ENCODE measurements at regions not wholly inside any gene's neighbourhood (a gene's known extent, or its start where the extent isn't known, plus 50 kb on each side); places are given as distances from the start of the nearest gene placed in this dataset.

- H3K27me3 ChIP-seq (ENCODE audit: control insufficient read depth, extremely low read depth, insufficient read depth, low read length) = no peaks in the 10 kb centered on the region
- no peaks in the 10 kb centered on the region for H4K20me1 ChIP-seq (ENCODE audit: control insufficient read depth, extremely low read depth, insufficient read depth, low read length)
- H3K36me3 ChIP-seq (ENCODE audit: control insufficient read depth in 2 of 2, extremely low read depth in 1 of 2, insufficient read depth in 2 of 2, low read length in 2 of 2) = no peaks in the 10 kb centered on the region
- DNase-seq (ENCODE audit: low read depth, low spot score) (no peak), FAIRE-seq (no peak)
- no peak overlapping the region for H3K9ac ChIP-seq (ENCODE audit: control insufficient read depth, extremely low read depth, insufficient read depth, low read length)
- H2AFZ ChIP-seq (ENCODE audit: control insufficient read depth, low read length) = no peak overlapping the region
- H3K9me3 ChIP-seq (ENCODE audit: control insufficient read depth, low read depth, low read length) = no peaks in the 10 kb centered on the region
- no peak overlapping the region for H3K4me3 ChIP-seq (ENCODE audit: control insufficient read depth in 2 of 3, extremely low read depth in 1 of 3, insufficient read depth in 2 of 3, low read depth in 1 of 3, low read length in 3 of 3)
- TF ChIP-seq EZH2 (IDR thresholded peaks at IDR 0.05; ENCODE audit: low read length) = no peak
- TF ChIP-seq, protein P1, sequence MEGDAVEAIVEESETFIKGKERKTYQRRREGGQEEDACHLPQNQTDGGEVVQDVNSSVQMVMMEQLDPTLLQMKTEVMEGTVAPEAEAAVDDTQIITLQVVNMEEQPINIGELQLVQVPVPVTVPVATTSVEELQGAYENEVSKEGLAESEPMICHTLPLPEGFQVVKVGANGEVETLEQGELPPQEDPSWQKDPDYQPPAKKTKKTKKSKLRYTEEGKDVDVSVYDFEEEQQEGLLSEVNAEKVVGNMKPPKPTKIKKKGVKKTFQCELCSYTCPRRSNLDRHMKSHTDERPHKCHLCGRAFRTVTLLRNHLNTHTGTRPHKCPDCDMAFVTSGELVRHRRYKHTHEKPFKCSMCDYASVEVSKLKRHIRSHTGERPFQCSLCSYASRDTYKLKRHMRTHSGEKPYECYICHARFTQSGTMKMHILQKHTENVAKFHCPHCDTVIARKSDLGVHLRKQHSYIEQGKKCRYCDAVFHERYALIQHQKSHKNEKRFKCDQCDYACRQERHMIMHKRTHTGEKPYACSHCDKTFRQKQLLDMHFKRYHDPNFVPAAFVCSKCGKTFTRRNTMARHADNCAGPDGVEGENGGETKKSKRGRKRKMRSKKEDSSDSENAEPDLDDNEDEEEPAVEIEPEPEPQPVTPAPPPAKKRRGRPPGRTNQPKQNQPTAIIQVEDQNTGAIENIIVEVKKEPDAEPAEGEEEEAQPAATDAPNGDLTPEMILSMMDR (optimal IDR thresholded peaks at IDR 0.05 in 1 of 3, IDR thresholded peaks at IDR 0.05 in 1 of 3, conservative IDR thresholded peaks at IDR 0.05 in 1 of 3; ENCODE audit: extremely low read depth in 1 of 3, insufficient read depth in 2 of 3, low read length in 3 of 3) = no peak
- no peaks in the 10 kb centered on the region for H3K9me1 ChIP-seq (ENCODE audit: control insufficient read depth, extremely low read depth, insufficient read depth, low read length)
- peaks cover 15% of the 10 kb centered on the region for H3K4me1 ChIP-seq (ENCODE audit: control insufficient read depth, extremely low read depth, insufficient read depth, low read length)
- no peak overlapping the region for H3K4me2 ChIP-seq (ENCODE audit: control insufficient read depth, extremely low read depth, insufficient read depth, low read depth, low read length)
- dilution Hi-C loops (cut with MboI; ENCODE audit: extremely low pct_ligation_motif_present, low sequenced_read_pairs) = no loop called here
- H3K27ac ChIP-seq (ENCODE audit: control insufficient read depth, insufficient read depth, low read length) = no peak overlapping the region
- H3K79me2 ChIP-seq (ENCODE audit: control insufficient read depth, insufficient read depth, low read length) = no peaks in the 10 kb centered on the region
These were observed 86.8 kb upstream of the ANK3 start for GRCh38 chr10:60476451-60476850.

- no peak for DNase-seq (ENCODE audit: low read depth, low spot score)
These were observed 83.9 kb upstream of the ANK3 start for GRCh38 chr10:60473557-60473956.

More at GRCh38 chr10:60473557-60473956, 83.9 kb upstream of the ANK3 start:
- no peak for FAIRE-seq
- H3K27me3 ChIP-seq (ENCODE audit: control insufficient read depth, extremely low read depth, insufficient read depth, low read length) = no peaks in the 10 kb centered on the region
- H3K79me2 ChIP-seq (ENCODE audit: control insufficient read depth, insufficient read depth, low read length) = no peaks in the 10 kb centered on the region
- TF ChIP-seq, protein P1 (optimal IDR thresholded peaks at IDR 0.05 in 1 of 3, IDR thresholded peaks at IDR 0.05 in 1 of 3, conservative IDR thresholded peaks at IDR 0.05 in 1 of 3; ENCODE audit: extremely low read depth in 1 of 3, insufficient read depth in 2 of 3, low read length in 3 of 3) = no peak
- no peak for TF ChIP-seq EZH2 (IDR thresholded peaks at IDR 0.05; ENCODE audit: low read length)
- H2AFZ ChIP-seq (ENCODE audit: control insufficient read depth, low read length) = no peak overlapping the region
- H3K4me2 ChIP-seq (ENCODE audit: control insufficient read depth, extremely low read depth, insufficient read depth, low read depth, low read length) = no peak overlapping the region
- no peaks in the 10 kb centered on the region for H4K20me1 ChIP-seq (ENCODE audit: control insufficient read depth, extremely low read depth, insufficient read depth, low read length)
- H3K36me3 ChIP-seq (ENCODE audit: control insufficient read depth in 2 of 2, extremely low read depth in 1 of 2, insufficient read depth in 2 of 2, low read length in 2 of 2) = no peaks in the 10 kb centered on the region
- no peaks in the 10 kb centered on the region for H3K9me1 ChIP-seq (ENCODE audit: control insufficient read depth, extremely low read depth, insufficient read depth, low read length)
- H3K4me3 ChIP-seq (ENCODE audit: control insufficient read depth in 2 of 3, extremely low read depth in 1 of 3, insufficient read depth in 2 of 3, low read depth in 1 of 3, low read length in 3 of 3) = no peak overlapping the region
- dilution Hi-C loops (cut with MboI; ENCODE audit: extremely low pct_ligation_motif_present, low sequenced_read_pairs) = no loop called here
- H3K9me3 ChIP-seq (ENCODE audit: control insufficient read depth, low read depth, low read length) = no peaks in the 10 kb centered on the region
- H3K27ac ChIP-seq (ENCODE audit: control insufficient read depth, insufficient read depth, low read length) = no peak overlapping the region
- H3K9ac ChIP-seq (ENCODE audit: control insufficient read depth, extremely low read depth, insufficient read depth, low read length) = no peak overlapping the region
- H3K4me1 ChIP-seq (ENCODE audit: control insufficient read depth, extremely low read depth, insufficient read depth, low read length) = no peaks in the 10 kb centered on the region
